NCI-H187 (cell line): ENCODE measurements at regions not wholly inside any gene's neighbourhood (a gene's known extent, or its start where the extent isn't known, plus 50 kb on each side); places are given as distances from the start of the nearest gene placed in this dataset.

Source experiments
- DNase-seq, 2 experiments: peaks; one replicate each; lab custom pipeline; 2025; lab: John Stamatoyannopoulos, UW

- DNase-seq, result no peak
Measured at GRCh38 chr6:44608175-44608574, 220.7 kb downstream of the CDC5L start.

- DNase-seq, result no peak
Measured at GRCh38 chr6:44609051-44609612, 221.6 kb downstream of the CDC5L start.

GRCh38 chr6:44614396-44614795 lies 226.9 kb downstream of the CDC5L start:
- DNase-seq, result no peak

- DNase-seq, result no peak
Measured at GRCh38 chr6:44615621-44616020, 228.1 kb downstream of the CDC5L start.

- DNase-seq, result no peak
Measured at GRCh38 chr6:44617416-44617815, 229.9 kb downstream of the CDC5L start.

- DNase-seq, result no peak
Measured at GRCh38 chr6:44618371-44618770, 230.9 kb downstream of the CDC5L start.

- no peak for DNase-seq
Measured at GRCh38 chr6:44620922-44621321, 233.4 kb downstream of the CDC5L start.

GRCh38 chr6:44621846-44622245 lies 234.3 kb downstream of the CDC5L start:
- DNase-seq, result no peak

GRCh38 chr6:44622555-44622954 lies 235.0 kb downstream of the CDC5L start:
- DNase-seq, result no peak

- no peak for DNase-seq
Measured at GRCh38 chr6:44622956-44623355, 235.4 kb downstream of the CDC5L start.

GRCh38 chr6:44624226-44624625 lies 236.7 kb downstream of the CDC5L start:
- no peak for DNase-seq

- no peak for DNase-seq
Measured at GRCh38 chr6:44624936-44625573, 237.5 kb downstream of the CDC5L start.

- DNase-seq, result no peak
Measured at GRCh38 chr6:44625996-44626395, 238.5 kb downstream of the CDC5L start.

GRCh38 chr6:44626616-44627015 lies 239.1 kb downstream of the CDC5L start:
- DNase-seq, result no peak

GRCh38 chr6:44627091-44627882 lies 239.8 kb downstream of the CDC5L start:
- DNase-seq, result no peak

- no peak for DNase-seq
Measured at GRCh38 chr6:44627883-44628271, 240.4 kb downstream of the CDC5L start.

GRCh38 chr6:44628347-44628746 lies 240.8 kb downstream of the CDC5L start:
- DNase-seq, result no peak

GRCh38 chr6:44629636-44630035 lies 242.1 kb downstream of the CDC5L start:
- DNase-seq, result no peak

GRCh38 chr6:44630125-44631028 lies 242.9 kb downstream of the CDC5L start:
- DNase-seq, result peak in 1 of 2 experiments; percentile 35

- DNase-seq, result no peak
Measured at GRCh38 chr6:44631968-44632367, 244.5 kb downstream of the CDC5L start.

- DNase-seq, result no peak
Measured at GRCh38 chr6:44634321-44634720, 246.8 kb downstream of the CDC5L start.

- no peak for DNase-seq
Measured at GRCh38 chr6:44635486-44635885, 248.0 kb downstream of the CDC5L start.
